Globus pallidus (tissue), 1 donor: ENCODE measurements at regions not wholly inside any gene's neighbourhood (a gene's known extent, or its start where the extent isn't known, plus 50 kb on each side); places are given as distances from the start of the nearest gene placed in this dataset.

Experiments
- DNase-seq: peaks from one replicate; pipeline ENCODE4 v3.0.0-alpha.2; 2015; ENCODE audit warnings: low spot score

- DNase-seq: no peak
These were observed 153.0 kb downstream of the FOXA2 start for GRCh38 chr20:22431419-22431818.

- no peak for DNase-seq
These were observed 153.6 kb downstream of the FOXA2 start for GRCh38 chr20:22430746-22431168.

GRCh38 chr20:22430154-22430745 is 154.1 kb downstream of the FOXA2 start:
- no peak for DNase-seq

- no peak for DNase-seq
These were observed 154.9 kb downstream of the FOXA2 start for GRCh38 chr20:22429175-22430153.

GRCh38 chr20:22428051-22428450 is 156.3 kb downstream of the FOXA2 start:
- DNase-seq: no peak

- DNase-seq: no peak
These were observed 157.6 kb downstream of the FOXA2 start for GRCh38 chr20:22426772-22427171.

GRCh38 chr20:22425344-22426295 is 158.8 kb downstream of the FOXA2 start:
- no peak for DNase-seq

- no peak for DNase-seq
These were observed 161.1 kb downstream of the FOXA2 start for GRCh38 chr20:22423190-22423832.

- DNase-seq: no peak
These were observed 164.2 kb downstream of the FOXA2 start for GRCh38 chr20:22420116-22420598.

GRCh38 chr20:22418738-22419137 is 165.6 kb downstream of the FOXA2 start:
- DNase-seq: no peak

GRCh38 chr20:22414305-22414742 is 170.0 kb downstream of the FOXA2 start:
- no peak for DNase-seq

- no peak for DNase-seq
These were observed 171.1 kb downstream of the FOXA2 start for GRCh38 chr20:22412977-22413868.

- DNase-seq: no peak
These were observed 172.5 kb downstream of the FOXA2 start for GRCh38 chr20:22411627-22412450.

- DNase-seq: no peak
These were observed 173.1 kb downstream of the FOXA2 start for GRCh38 chr20:22411286-22411626.

- no peak for DNase-seq
These were observed 173.7 kb downstream of the FOXA2 start for GRCh38 chr20:22410556-22411130.

- no peak for DNase-seq
These were observed 175.6 kb downstream of the FOXA2 start for GRCh38 chr20:22408521-22409402.

GRCh38 chr20:22407237-22408193 is 176.9 kb downstream of the FOXA2 start:
- no peak for DNase-seq
